SK-N-SH treated with all-trans-retinoic acid at 6 μM for 48 hours (cell line): ENCODE measurements at regions not wholly inside any gene's neighbourhood (a gene's known extent, or its start where the extent isn't known, plus 50 kb on each side); places are given as distances from the start of the nearest gene placed in this dataset.

Source experiments
- ATAC-seq: fragments of 200-7000 bp; cut with Tn5 transposase; 3 replicates; pipeline ENCODE4 v1.9.1; 2020; ENCODE audit warnings: mild to moderate bottlenecking, moderate library complexity
- ARNTL ChIP-seq: fragments of 450-650 bp; formaldehyde crosslinking; IDR thresholded peaks from 2 replicates; pipeline ENCODE4 v1.5.0; 2020; ENCODE audit warnings: low read depth, mild to moderate bottlenecking, moderate library complexity, borderline replicate concordance
- BACH2 ChIP-seq: fragments of 250-450 bp; sonication (Bioruptor Pico); IDR thresholded peaks from 2 replicates; pipeline ENCODE4 v1.9.0; 2021; ENCODE audit warnings: mild to moderate bottlenecking, borderline replicate concordance
- CSDC2 ChIP-seq: fragments of 250-450 bp; sonication (Bioruptor Pico); IDR thresholded peaks from 2 replicates; pipeline ENCODE4 v1.5.0; 2020; ENCODE audit warnings: mild to moderate bottlenecking, moderate library complexity
- CSRNP3 ChIP-seq: fragments of 250-450 bp; sonication (Bioruptor Pico); IDR thresholded peaks from 2 replicates; pipeline ENCODE4 v1.5.1; 2021; ENCODE audit warnings: mild to moderate bottlenecking, moderate library complexity
- ESRRG ChIP-seq: fragments of 250-450 bp; sonication (Bioruptor Pico); IDR thresholded peaks from 2 replicates; pipeline ENCODE4 v1.6.1; 2021; ENCODE audit warnings: mild to moderate bottlenecking
- GLIS3 ChIP-seq: fragments of 250-450 bp; sonication (Bioruptor Pico); IDR thresholded peaks from 2 replicates; pipeline ENCODE4 v1.5.0; 2020; ENCODE audit warnings: mild to moderate bottlenecking, moderate library complexity
- ISL1 ChIP-seq: fragments of 250-450 bp; sonication (Bioruptor Pico); IDR thresholded peaks from 2 replicates; pipeline ENCODE4 v2.1.2; 2022; ENCODE audit warnings: mild to moderate bottlenecking, moderate library complexity
- OSR1 ChIP-seq: fragments of 250-450 bp; sonication (Bioruptor Pico); IDR thresholded peaks from 2 replicates; pipeline ENCODE4 v1.8.0; 2022; ENCODE audit warnings: moderate library complexity, mild to moderate bottlenecking, inconsistent platforms
- PATZ1 ChIP-seq: fragments of 250-450 bp; sonication (Bioruptor Pico); IDR thresholded peaks from 2 replicates; pipeline ENCODE4 v1.8.0; 2020; ENCODE audit warnings: mild to moderate bottlenecking, moderate library complexity, borderline replicate concordance
- PPARA ChIP-seq: fragments of 250-450 bp; sonication (Bioruptor Pico); IDR thresholded peaks from 2 replicates; pipeline ENCODE4 v1.5.0; 2020; ENCODE audit warnings: mild to moderate bottlenecking, borderline replicate concordance
- RARB ChIP-seq: fragments of 250-450 bp; sonication (Bioruptor Pico); IDR thresholded peaks from 2 replicates; pipeline ENCODE4 v1.8.0; 2021; ENCODE audit warnings: mild to moderate bottlenecking, moderate library complexity
- SNAI2 ChIP-seq: fragments of 250-450 bp; sonication (Bioruptor Pico); IDR thresholded peaks from 2 replicates; pipeline ENCODE4 v1.5.0; 2020; ENCODE audit warnings: mild to moderate bottlenecking, moderate library complexity
- TCF4 ChIP-seq: fragments of 250-450 bp; sonication (Bioruptor Pico); IDR thresholded peaks from 2 replicates; pipeline ENCODE4 v1.8.0; 2021; ENCODE audit warnings: mild to moderate bottlenecking, moderate library complexity, borderline replicate concordance
- TOX ChIP-seq: fragments of 250-450 bp; sonication (Bioruptor Pico); IDR thresholded peaks from 2 replicates; pipeline ENCODE4 v1.8.0; 2021; ENCODE audit warnings: mild to moderate bottlenecking, moderate library complexity, borderline replicate concordance
- ZC3H10 ChIP-seq: fragments of 250-450 bp; sonication (Bioruptor Pico); IDR thresholded peaks from 2 replicates; pipeline ENCODE4 v1.5.1; 2021; ENCODE audit warnings: mild to moderate bottlenecking, moderate library complexity
- ZFP3 ChIP-seq: fragments of 250-450 bp; sonication (Bioruptor Pico); IDR thresholded peaks from 2 replicates; pipeline ENCODE4 v1.5.0; 2020; ENCODE audit warnings: mild to moderate bottlenecking, moderate library complexity
- ZFP30 ChIP-seq: fragments of 450-650 bp; formaldehyde crosslinking; IDR thresholded peaks from 2 replicates; pipeline ENCODE4 v1.5.0; 2022; ENCODE audit warnings: mild to moderate bottlenecking, moderate library complexity
- ZNF565 ChIP-seq: fragments of 450-650 bp; formaldehyde crosslinking; conservative IDR thresholded peaks from 2 replicates; pipeline ENCODE4 v1.5.0; 2020; ENCODE audit warnings: low read depth, mild to moderate bottlenecking, moderate library complexity
- ZNF70 ChIP-seq: fragments of 450-650 bp; formaldehyde crosslinking; IDR thresholded peaks from 2 replicates; pipeline ENCODE4 v1.5.0; 2020; ENCODE audit warnings: mild to moderate bottlenecking, moderate library complexity
- ZNF8 ChIP-seq: fragments of 450-650 bp; formaldehyde crosslinking; IDR thresholded peaks from 2 replicates; pipeline ENCODE4 v1.5.0; 2020; ENCODE audit warnings: mild to moderate bottlenecking, moderate library complexity
- TF ChIP-seq, protein P1 (sequence below): fragments of 250-450 bp; sonication (Bioruptor Pico); IDR thresholded peaks from 2 replicates; pipeline ENCODE4 v1.8.0; 2021; ENCODE audit warnings: low read depth, mild to moderate bottlenecking, moderate library complexity, borderline replicate concordance
- TF ChIP-seq, protein P2 (sequence below): fragments of 250-450 bp; sonication (Bioruptor Pico); IDR thresholded peaks from 2 replicates; pipeline ENCODE4 v1.5.0; 2020; ENCODE audit warnings: mild to moderate bottlenecking, moderate library complexity

- no peak for ATAC-seq
- TF ChIP-seq GLIS3 (no peak), ARNTL (CRISPR knock-in tag) (no peak), ZNF70 (CRISPR knock-in tag) (no peak), BACH2 (no peak), ZFP30 (CRISPR knock-in tag) (no peak), SNAI2 (CRISPR knock-in tag) (no peak), ZFP3 (CRISPR knock-in tag) (no peak), PPARA (CRISPR knock-in tag) (no peak)
- TF ChIP-seq, protein P1, sequence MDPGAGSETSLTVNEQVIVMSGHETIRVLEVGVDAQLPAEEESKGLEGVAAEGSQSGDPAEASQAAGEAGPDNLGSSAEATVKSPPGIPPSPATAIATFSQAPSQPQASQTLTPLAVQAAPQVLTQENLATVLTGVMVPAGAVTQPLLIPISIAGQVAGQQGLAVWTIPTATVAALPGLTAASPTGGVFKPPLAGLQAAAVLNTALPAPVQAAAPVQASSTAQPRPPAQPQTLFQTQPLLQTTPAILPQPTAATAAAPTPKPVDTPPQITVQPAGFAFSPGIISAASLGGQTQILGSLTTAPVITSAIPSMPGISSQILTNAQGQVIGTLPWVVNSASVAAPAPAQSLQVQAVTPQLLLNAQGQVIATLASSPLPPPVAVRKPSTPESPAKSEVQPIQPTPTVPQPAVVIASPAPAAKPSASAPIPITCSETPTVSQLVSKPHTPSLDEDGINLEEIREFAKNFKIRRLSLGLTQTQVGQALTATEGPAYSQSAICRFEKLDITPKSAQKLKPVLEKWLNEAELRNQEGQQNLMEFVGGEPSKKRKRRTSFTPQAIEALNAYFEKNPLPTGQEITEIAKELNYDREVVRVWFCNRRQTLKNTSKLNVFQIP: no peak
These were observed 837.6 kb upstream of the DPPA4 start for GRCh38 chr3:110174908-110175307.

DNA sequence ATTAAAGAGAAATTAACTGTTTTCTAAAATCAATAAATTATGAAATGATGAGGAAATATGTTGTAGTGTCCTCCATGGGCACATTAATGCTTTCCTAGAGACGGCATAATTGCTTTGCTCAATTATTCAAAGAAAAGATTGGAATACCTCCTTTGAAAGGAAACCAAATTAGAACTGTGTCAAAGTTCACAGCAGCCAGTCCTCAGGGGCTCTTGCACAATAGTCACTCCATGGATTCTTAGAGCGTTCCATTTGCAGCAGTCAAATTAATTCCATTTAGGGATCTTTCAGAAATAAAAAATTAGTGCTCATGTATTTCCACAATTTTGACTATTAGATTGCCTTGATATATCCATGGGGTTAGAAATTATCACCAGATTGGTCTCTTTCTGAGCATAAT, 841.6 kb upstream of the DPPA4 start:
- no peak for ATAC-seq
- TF ChIP-seq ZNF70 (CRISPR knock-in tag) (no peak), ESRRG (CRISPR knock-in tag) (no peak)
- TF ChIP-seq, protein P1: no peak
- TF ChIP-seq, protein P2, sequence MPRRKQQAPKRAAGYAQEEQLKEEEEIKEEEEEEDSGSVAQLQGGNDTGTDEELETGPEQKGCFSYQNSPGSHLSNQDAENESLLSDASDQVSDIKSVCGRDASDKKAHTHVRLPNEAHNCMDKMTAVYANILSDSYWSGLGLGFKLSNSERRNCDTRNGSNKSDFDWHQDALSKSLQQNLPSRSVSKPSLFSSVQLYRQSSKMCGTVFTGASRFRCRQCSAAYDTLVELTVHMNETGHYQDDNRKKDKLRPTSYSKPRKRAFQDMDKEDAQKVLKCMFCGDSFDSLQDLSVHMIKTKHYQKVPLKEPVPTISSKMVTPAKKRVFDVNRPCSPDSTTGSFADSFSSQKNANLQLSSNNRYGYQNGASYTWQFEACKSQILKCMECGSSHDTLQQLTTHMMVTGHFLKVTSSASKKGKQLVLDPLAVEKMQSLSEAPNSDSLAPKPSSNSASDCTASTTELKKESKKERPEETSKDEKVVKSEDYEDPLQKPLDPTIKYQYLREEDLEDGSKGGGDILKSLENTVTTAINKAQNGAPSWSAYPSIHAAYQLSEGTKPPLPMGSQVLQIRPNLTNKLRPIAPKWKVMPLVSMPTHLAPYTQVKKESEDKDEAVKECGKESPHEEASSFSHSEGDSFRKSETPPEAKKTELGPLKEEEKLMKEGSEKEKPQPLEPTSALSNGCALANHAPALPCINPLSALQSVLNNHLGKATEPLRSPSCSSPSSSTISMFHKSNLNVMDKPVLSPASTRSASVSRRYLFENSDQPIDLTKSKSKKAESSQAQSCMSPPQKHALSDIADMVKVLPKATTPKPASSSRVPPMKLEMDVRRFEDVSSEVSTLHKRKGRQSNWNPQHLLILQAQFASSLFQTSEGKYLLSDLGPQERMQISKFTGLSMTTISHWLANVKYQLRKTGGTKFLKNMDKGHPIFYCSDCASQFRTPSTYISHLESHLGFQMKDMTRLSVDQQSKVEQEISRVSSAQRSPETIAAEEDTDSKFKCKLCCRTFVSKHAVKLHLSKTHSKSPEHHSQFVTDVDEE: no peak

- TF ChIP-seq CSRNP3 (CRISPR knock-in tag) (no peak), ESRRG (CRISPR knock-in tag) (no peak), ZC3H10 (CRISPR knock-in tag) (no peak), CSDC2 (CRISPR knock-in tag) (no peak), ISL1 (CRISPR knock-in tag) (no peak), ZNF565 (CRISPR knock-in tag) (no peak), ZFP30 (CRISPR knock-in tag) (no peak), SNAI2 (CRISPR knock-in tag) (no peak), TCF4 (CRISPR knock-in tag) (no peak), ARNTL (CRISPR knock-in tag) (no peak), TOX (no peak), ZNF70 (CRISPR knock-in tag) (no peak)
- no peak for ATAC-seq
These were observed 843.4 kb upstream of the DPPA4 start for GRCh38 chr3:110180733-110181132.

GRCh38 chr3:110181226-110181625, 843.9 kb upstream of the DPPA4 start:
- ATAC-seq: no peak
- TF ChIP-seq ZFP30 (CRISPR knock-in tag) (no peak), PPARA (CRISPR knock-in tag) (no peak), SNAI2 (CRISPR knock-in tag) (no peak), RARB (CRISPR knock-in tag) (no peak), CSRNP3 (CRISPR knock-in tag) (no peak), ISL1 (CRISPR knock-in tag) (no peak), PATZ1 (CRISPR knock-in tag) (no peak), GLIS3 (no peak), ZNF8 (no peak), OSR1 (CRISPR knock-in tag) (no peak), TCF4 (CRISPR knock-in tag) (no peak), TOX (no peak)
- TF ChIP-seq, protein P1: no peak
